ENCODE measurements at regions not wholly inside any gene's neighbourhood (a gene's known extent, or its start where the extent isn't known, plus 50 kb on each side); places are given as distances from the start of the nearest gene placed in this dataset.

GRCh38 chr5:53369681-53370080 is 110.7 kb upstream of the FST start:
- no peaks in the 10 kb centered on the region for H3K36me3 ChIP-seq
- H3K4me1 ChIP-seq = no peaks in the 10 kb centered on the region
- no peak overlapping the region for H3K4me3 ChIP-seq
- H3K27ac ChIP-seq = no peak overlapping the region
- no peaks in the 10 kb centered on the region for H3K27me3 ChIP-seq
- no peaks in the 10 kb centered on the region for H3K9me3 ChIP-seq
- no peak for DNase-seq (ENCODE audit: low spot score in 2 of 2)
- TF ChIP-seq POLR2A (IDR thresholded peaks at IDR 0.05) = no peak
- TF ChIP-seq CTCF (IDR thresholded peaks at IDR 0.05) = no peak
- no peak for TF ChIP-seq POLR2AphosphoS5 (IDR thresholded peaks at IDR 0.05)
- intact Hi-C loops (cut with DNase I; ENCODE audit: low total_unique reads) = loop anchor here (10.0 kb wide), 1 partner anchor 935 kb away; no protein-coding TSS in a partner anchor

GRCh38 chr5:53373451-53374158 is 106.8 kb upstream of the FST start:
- TF ChIP-seq POLR2AphosphoS5 (IDR thresholded peaks at IDR 0.05) = no peak
- no peak for TF ChIP-seq POLR2A (IDR thresholded peaks at IDR 0.05)
- TF ChIP-seq CTCF (IDR thresholded peaks at IDR 0.05) = no peak
- Histone ChIP-seq H3K27ac (no peak overlapping the region), H3K36me3 (no peaks in the 10 kb centered on the region), H3K27me3 (no peaks in the 10 kb centered on the region), H3K9me3 (no peaks in the 10 kb centered on the region), H3K4me1 (no peaks in the 10 kb centered on the region), H3K4me3 (no peak overlapping the region)
- intact Hi-C loops (cut with DNase I; ENCODE audit: low total_unique reads) = loop anchor here (10.0 kb wide), 1 partner anchor 939 kb away; no protein-coding TSS in a partner anchor
- no peak for DNase-seq (ENCODE audit: low spot score in 2 of 2)

- Histone ChIP-seq H3K4me3 (no peak overlapping the region), H3K4me1 (no peaks in the 10 kb centered on the region), H3K27me3 (no peaks in the 10 kb centered on the region), H3K36me3 (no peaks in the 10 kb centered on the region), H3K9me3 (no peaks in the 10 kb centered on the region), H3K27ac (no peak overlapping the region)
- intact Hi-C loops (cut with DNase I; ENCODE audit: low total_unique reads) = loop anchor here (10.0 kb wide), 1 partner anchor 942 kb away; no protein-coding TSS in a partner anchor
- TF ChIP-seq POLR2A (IDR thresholded peaks at IDR 0.05) = no peak
- TF ChIP-seq CTCF (IDR thresholded peaks at IDR 0.05) = no peak
- TF ChIP-seq POLR2AphosphoS5 (IDR thresholded peaks at IDR 0.05) = no peak
- no peak for DNase-seq (ENCODE audit: low spot score in 2 of 2)
Observed at GRCh38 chr5:53376853-53377252, 103.6 kb upstream of the FST start.

GRCh38 chr5:53378190-53378589 is 102.2 kb upstream of the FST start:
- H3K4me1 ChIP-seq = no peaks in the 10 kb centered on the region
- TF ChIP-seq CTCF (IDR thresholded peaks at IDR 0.05) (no peak), POLR2A (IDR thresholded peaks at IDR 0.05) (no peak), POLR2AphosphoS5 (IDR thresholded peaks at IDR 0.05) (no peak)
- H3K27ac ChIP-seq = no peak overlapping the region
- no peaks in the 10 kb centered on the region for H3K27me3 ChIP-seq
- no peaks in the 10 kb centered on the region for H3K9me3 ChIP-seq
- DNase-seq (ENCODE audit: low spot score in 2 of 2) = no peak
- H3K4me3 ChIP-seq = no peak overlapping the region
- H3K36me3 ChIP-seq = no peaks in the 10 kb centered on the region
- intact Hi-C loops (cut with DNase I; ENCODE audit: low total_unique reads) = loop anchor here (10.0 kb wide), 1 partner anchor 943 kb away; no protein-coding TSS in a partner anchor

GRCh38 chr5:53378590-53379247 is 101.7 kb upstream of the FST start:
- no peak for TF ChIP-seq POLR2A (IDR thresholded peaks at IDR 0.05)
- TF ChIP-seq CTCF (IDR thresholded peaks at IDR 0.05) = no peak
- no peak for TF ChIP-seq POLR2AphosphoS5 (IDR thresholded peaks at IDR 0.05)
- Histone ChIP-seq H3K36me3 (no peaks in the 10 kb centered on the region), H3K27me3 (no peaks in the 10 kb centered on the region), H3K9me3 (no peaks in the 10 kb centered on the region), H3K4me1 (no peaks in the 10 kb centered on the region), H3K27ac (no peak overlapping the region), H3K4me3 (no peak overlapping the region)
- intact Hi-C loops (cut with DNase I; ENCODE audit: low total_unique reads) = loop anchor here (10.0 kb wide), 1 partner anchor 944 kb away; no protein-coding TSS in a partner anchor
- DNase-seq (ENCODE audit: low spot score in 2 of 2) = no peak

Data from breast epithelium (tissue), 4 donors.